SK-N-SH treated with all-trans-retinoic acid at 6 μM for 48 hours (cell line): ENCODE measurements at regions not wholly inside any gene's neighbourhood (a gene's known extent, or its start where the extent isn't known, plus 50 kb on each side); places are given as distances from the start of the nearest gene placed in this dataset.

Experiments
- ATAC-seq: fragments of 200-7000 bp; cut with Tn5 transposase; 3 replicates; pipeline ENCODE4 v1.9.1; 2020; ENCODE audit warnings: mild to moderate bottlenecking, moderate library complexity
- ARNTL ChIP-seq: fragments of 450-650 bp; formaldehyde crosslinking; IDR thresholded peaks from 2 replicates; pipeline ENCODE4 v1.5.0; 2020; ENCODE audit warnings: low read depth, mild to moderate bottlenecking, moderate library complexity, borderline replicate concordance
- BACH2 ChIP-seq: fragments of 250-450 bp; sonication (Bioruptor Pico); IDR thresholded peaks from 2 replicates; pipeline ENCODE4 v1.9.0; 2021; ENCODE audit warnings: mild to moderate bottlenecking, borderline replicate concordance
- CSDC2 ChIP-seq: fragments of 250-450 bp; sonication (Bioruptor Pico); IDR thresholded peaks from 2 replicates; pipeline ENCODE4 v1.5.0; 2020; ENCODE audit warnings: mild to moderate bottlenecking, moderate library complexity
- ESRRG ChIP-seq: fragments of 250-450 bp; sonication (Bioruptor Pico); IDR thresholded peaks from 2 replicates; pipeline ENCODE4 v1.6.1; 2021; ENCODE audit warnings: mild to moderate bottlenecking
- GLIS3 ChIP-seq: fragments of 250-450 bp; sonication (Bioruptor Pico); IDR thresholded peaks from 2 replicates; pipeline ENCODE4 v1.5.0; 2020; ENCODE audit warnings: mild to moderate bottlenecking, moderate library complexity
- ISL1 ChIP-seq: fragments of 250-450 bp; sonication (Bioruptor Pico); IDR thresholded peaks from 2 replicates; pipeline ENCODE4 v2.1.2; 2022; ENCODE audit warnings: mild to moderate bottlenecking, moderate library complexity
- PPARA ChIP-seq: fragments of 250-450 bp; sonication (Bioruptor Pico); IDR thresholded peaks from 2 replicates; pipeline ENCODE4 v1.5.0; 2020; ENCODE audit warnings: mild to moderate bottlenecking, borderline replicate concordance
- RARB ChIP-seq: fragments of 250-450 bp; sonication (Bioruptor Pico); IDR thresholded peaks from 2 replicates; pipeline ENCODE4 v1.8.0; 2021; ENCODE audit warnings: mild to moderate bottlenecking, moderate library complexity
- SNAI2 ChIP-seq: fragments of 250-450 bp; sonication (Bioruptor Pico); IDR thresholded peaks from 2 replicates; pipeline ENCODE4 v1.5.0; 2020; ENCODE audit warnings: mild to moderate bottlenecking, moderate library complexity
- TCF4 ChIP-seq: fragments of 250-450 bp; sonication (Bioruptor Pico); IDR thresholded peaks from 2 replicates; pipeline ENCODE4 v1.8.0; 2021; ENCODE audit warnings: mild to moderate bottlenecking, moderate library complexity, borderline replicate concordance
- TOX ChIP-seq: fragments of 250-450 bp; sonication (Bioruptor Pico); IDR thresholded peaks from 2 replicates; pipeline ENCODE4 v1.8.0; 2021; ENCODE audit warnings: mild to moderate bottlenecking, moderate library complexity, borderline replicate concordance
- ZC3H10 ChIP-seq: fragments of 250-450 bp; sonication (Bioruptor Pico); IDR thresholded peaks from 2 replicates; pipeline ENCODE4 v1.5.1; 2021; ENCODE audit warnings: mild to moderate bottlenecking, moderate library complexity
- ZFP3 ChIP-seq: fragments of 250-450 bp; sonication (Bioruptor Pico); IDR thresholded peaks from 2 replicates; pipeline ENCODE4 v1.5.0; 2020; ENCODE audit warnings: mild to moderate bottlenecking, moderate library complexity
- ZFP30 ChIP-seq: fragments of 450-650 bp; formaldehyde crosslinking; IDR thresholded peaks from 2 replicates; pipeline ENCODE4 v1.5.0; 2022; ENCODE audit warnings: mild to moderate bottlenecking, moderate library complexity
- ZNF565 ChIP-seq: fragments of 450-650 bp; formaldehyde crosslinking; conservative IDR thresholded peaks from 2 replicates; pipeline ENCODE4 v1.5.0; 2020; ENCODE audit warnings: low read depth, mild to moderate bottlenecking, moderate library complexity
- ZNF70 ChIP-seq: fragments of 450-650 bp; formaldehyde crosslinking; IDR thresholded peaks from 2 replicates; pipeline ENCODE4 v1.5.0; 2020; ENCODE audit warnings: mild to moderate bottlenecking, moderate library complexity
- ZNF8 ChIP-seq: fragments of 450-650 bp; formaldehyde crosslinking; IDR thresholded peaks from 2 replicates; pipeline ENCODE4 v1.5.0; 2020; ENCODE audit warnings: mild to moderate bottlenecking, moderate library complexity
- TF ChIP-seq, protein P1 (sequence below): fragments of 250-450 bp; sonication (Bioruptor Pico); IDR thresholded peaks from 2 replicates; pipeline ENCODE4 v1.8.0; 2020; ENCODE audit warnings: mild to moderate bottlenecking, moderate library complexity, borderline replicate concordance
- TF ChIP-seq, protein P2 (sequence below): fragments of 250-450 bp; sonication (Bioruptor Pico); IDR thresholded peaks from 2 replicates; pipeline ENCODE4 v1.5.1; 2021; ENCODE audit warnings: mild to moderate bottlenecking, moderate library complexity
- TF ChIP-seq, protein P3 (sequence below): fragments of 250-450 bp; sonication (Bioruptor Pico); IDR thresholded peaks from 2 replicates; pipeline ENCODE4 v1.5.0; 2020; ENCODE audit warnings: mild to moderate bottlenecking, moderate library complexity
- TF ChIP-seq, protein P4 (sequence below): fragments of 250-450 bp; sonication (Bioruptor Pico); IDR thresholded peaks from 2 replicates; pipeline ENCODE4 v1.5.1; 2020; ENCODE audit warnings: low read depth, mild to moderate bottlenecking, moderate library complexity
- TF ChIP-seq, protein P5 (sequence below): fragments of 250-450 bp; sonication (Bioruptor Pico); IDR thresholded peaks from 2 replicates; pipeline ENCODE4 v1.8.0; 2021; ENCODE audit warnings: low read depth, mild to moderate bottlenecking, moderate library complexity, borderline replicate concordance

DNA sequence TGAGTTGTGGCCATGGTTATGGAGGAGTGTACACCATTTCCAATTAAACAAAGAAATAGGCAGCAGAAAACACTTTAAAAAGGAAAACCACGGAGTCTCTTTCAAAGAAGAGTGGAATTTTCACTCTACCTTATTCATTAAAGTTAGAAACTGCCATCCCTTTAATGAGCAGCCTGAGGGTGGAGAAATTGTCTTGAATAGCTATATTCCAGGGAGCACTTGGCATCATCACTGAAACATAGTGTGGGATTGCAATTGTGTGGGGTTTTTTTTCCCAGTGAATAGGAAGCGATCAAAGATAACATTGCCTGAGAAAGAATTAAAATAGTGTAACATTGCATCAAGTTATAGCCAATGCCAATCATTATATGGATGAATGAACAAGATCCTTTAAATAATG is 191.6 kb downstream of the TEX36 start:
- ATAC-seq: no peak
- no peak for TF ChIP-seq TOX (CRISPR knock-in tag)
- TF ChIP-seq ZC3H10 (CRISPR knock-in tag): no peak
- TF ChIP-seq ZFP30: no peak
- TF ChIP-seq ZNF565 (CRISPR knock-in tag): no peak
- TF ChIP-seq PPARA (CRISPR knock-in tag): no peak
- TF ChIP-seq ISL1: no peak
- TF ChIP-seq, all 23 proteins: peak for 0

DNA sequence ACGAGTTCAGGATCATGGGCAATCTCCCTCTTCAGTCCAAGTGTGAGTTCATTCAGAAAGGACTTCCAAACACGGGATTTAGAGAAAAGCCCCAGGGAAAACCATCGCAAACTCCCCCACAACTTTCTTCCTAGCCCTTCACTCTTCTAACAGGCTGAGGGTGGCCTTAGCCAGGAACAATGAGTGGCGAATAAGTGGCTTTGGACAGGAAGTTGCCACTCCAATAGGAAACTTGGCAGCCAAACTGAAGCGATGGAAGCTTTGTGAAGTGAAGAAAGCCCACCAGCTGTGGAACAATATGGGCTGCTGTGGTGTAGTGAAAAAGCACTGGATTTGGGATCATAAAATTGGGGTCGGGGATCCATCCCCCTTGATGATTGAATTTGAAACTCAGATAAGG is 193.2 kb downstream of the TEX36 start:
- no peak for TF ChIP-seq ZNF70 (CRISPR knock-in tag)
- TF ChIP-seq GLIS3 (CRISPR knock-in tag): no peak
- no peak for TF ChIP-seq ZFP3 (CRISPR knock-in tag)
- TF ChIP-seq ESRRG (CRISPR knock-in tag): no peak
- no peak for TF ChIP-seq RARB (CRISPR knock-in tag)
- TF ChIP-seq, protein P1, sequence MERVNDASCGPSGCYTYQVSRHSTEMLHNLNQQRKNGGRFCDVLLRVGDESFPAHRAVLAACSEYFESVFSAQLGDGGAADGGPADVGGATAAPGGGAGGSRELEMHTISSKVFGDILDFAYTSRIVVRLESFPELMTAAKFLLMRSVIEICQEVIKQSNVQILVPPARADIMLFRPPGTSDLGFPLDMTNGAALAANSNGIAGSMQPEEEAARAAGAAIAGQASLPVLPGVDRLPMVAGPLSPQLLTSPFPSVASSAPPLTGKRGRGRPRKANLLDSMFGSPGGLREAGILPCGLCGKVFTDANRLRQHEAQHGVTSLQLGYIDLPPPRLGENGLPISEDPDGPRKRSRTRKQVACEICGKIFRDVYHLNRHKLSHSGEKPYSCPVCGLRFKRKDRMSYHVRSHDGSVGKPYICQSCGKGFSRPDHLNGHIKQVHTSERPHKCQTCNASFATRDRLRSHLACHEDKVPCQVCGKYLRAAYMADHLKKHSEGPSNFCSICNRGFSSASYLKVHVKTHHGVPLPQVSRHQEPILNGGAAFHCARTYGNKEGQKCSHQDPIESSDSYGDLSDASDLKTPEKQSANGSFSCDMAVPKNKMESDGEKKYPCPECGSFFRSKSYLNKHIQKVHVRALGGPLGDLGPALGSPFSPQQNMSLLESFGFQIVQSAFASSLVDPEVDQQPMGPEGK: no peak
- TF ChIP-seq CSDC2 (CRISPR knock-in tag): no peak
- no peak for ATAC-seq

DNA sequence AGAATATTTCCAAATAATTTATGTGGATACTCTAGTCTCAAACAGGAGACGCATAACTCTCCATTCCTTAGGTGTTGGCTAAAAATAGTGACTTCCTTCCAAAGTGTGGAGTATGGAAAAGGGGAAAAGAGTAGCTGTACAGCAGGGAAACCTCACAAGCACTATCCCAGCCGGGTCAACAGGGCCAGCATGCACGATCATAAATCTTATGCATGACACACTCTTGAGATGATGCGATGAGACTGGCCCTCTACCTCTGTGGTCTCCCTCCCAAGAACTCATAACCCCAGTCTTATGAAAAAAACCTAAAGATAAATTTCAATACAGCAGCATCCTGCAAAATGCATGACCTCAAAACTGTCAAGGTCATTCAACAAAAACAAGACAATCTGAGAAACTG is 197.3 kb downstream of the TEX36 start:
- ATAC-seq: no peak
- TF ChIP-seq, protein P2, sequence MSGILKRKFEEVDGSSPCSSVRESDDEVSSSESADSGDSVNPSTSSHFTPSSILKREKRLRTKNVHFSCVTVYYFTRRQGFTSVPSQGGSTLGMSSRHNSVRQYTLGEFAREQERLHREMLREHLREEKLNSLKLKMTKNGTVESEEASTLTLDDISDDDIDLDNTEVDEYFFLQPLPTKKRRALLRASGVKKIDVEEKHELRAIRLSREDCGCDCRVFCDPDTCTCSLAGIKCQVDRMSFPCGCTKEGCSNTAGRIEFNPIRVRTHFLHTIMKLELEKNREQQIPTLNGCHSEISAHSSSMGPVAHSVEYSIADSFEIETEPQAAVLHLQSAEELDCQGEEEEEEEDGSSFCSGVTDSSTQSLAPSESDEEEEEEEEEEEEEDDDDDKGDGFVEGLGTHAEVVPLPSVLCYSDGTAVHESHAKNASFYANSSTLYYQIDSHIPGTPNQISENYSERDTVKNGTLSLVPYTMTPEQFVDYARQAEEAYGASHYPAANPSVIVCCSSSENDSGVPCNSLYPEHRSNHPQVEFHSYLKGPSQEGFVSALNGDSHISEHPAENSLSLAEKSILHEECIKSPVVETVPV (CRISPR knock-in tag): no peak
- TF ChIP-seq SNAI2 (CRISPR knock-in tag) (no peak), GLIS3 (CRISPR knock-in tag) (no peak), ZC3H10 (CRISPR knock-in tag) (no peak), ZFP3 (CRISPR knock-in tag) (no peak), ARNTL (CRISPR knock-in tag) (no peak), ISL1 (no peak), ZNF8 (CRISPR knock-in tag) (no peak), RARB (CRISPR knock-in tag) (no peak), BACH2 (CRISPR knock-in tag) (no peak), ESRRG (CRISPR knock-in tag) (no peak), ZNF70 (CRISPR knock-in tag) (no peak), PPARA (CRISPR knock-in tag) (no peak), TCF4 (CRISPR knock-in tag) (no peak)
- TF ChIP-seq, protein P3, sequence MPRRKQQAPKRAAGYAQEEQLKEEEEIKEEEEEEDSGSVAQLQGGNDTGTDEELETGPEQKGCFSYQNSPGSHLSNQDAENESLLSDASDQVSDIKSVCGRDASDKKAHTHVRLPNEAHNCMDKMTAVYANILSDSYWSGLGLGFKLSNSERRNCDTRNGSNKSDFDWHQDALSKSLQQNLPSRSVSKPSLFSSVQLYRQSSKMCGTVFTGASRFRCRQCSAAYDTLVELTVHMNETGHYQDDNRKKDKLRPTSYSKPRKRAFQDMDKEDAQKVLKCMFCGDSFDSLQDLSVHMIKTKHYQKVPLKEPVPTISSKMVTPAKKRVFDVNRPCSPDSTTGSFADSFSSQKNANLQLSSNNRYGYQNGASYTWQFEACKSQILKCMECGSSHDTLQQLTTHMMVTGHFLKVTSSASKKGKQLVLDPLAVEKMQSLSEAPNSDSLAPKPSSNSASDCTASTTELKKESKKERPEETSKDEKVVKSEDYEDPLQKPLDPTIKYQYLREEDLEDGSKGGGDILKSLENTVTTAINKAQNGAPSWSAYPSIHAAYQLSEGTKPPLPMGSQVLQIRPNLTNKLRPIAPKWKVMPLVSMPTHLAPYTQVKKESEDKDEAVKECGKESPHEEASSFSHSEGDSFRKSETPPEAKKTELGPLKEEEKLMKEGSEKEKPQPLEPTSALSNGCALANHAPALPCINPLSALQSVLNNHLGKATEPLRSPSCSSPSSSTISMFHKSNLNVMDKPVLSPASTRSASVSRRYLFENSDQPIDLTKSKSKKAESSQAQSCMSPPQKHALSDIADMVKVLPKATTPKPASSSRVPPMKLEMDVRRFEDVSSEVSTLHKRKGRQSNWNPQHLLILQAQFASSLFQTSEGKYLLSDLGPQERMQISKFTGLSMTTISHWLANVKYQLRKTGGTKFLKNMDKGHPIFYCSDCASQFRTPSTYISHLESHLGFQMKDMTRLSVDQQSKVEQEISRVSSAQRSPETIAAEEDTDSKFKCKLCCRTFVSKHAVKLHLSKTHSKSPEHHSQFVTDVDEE (CRISPR knock-in tag): no peak
- TF ChIP-seq, protein P4, sequence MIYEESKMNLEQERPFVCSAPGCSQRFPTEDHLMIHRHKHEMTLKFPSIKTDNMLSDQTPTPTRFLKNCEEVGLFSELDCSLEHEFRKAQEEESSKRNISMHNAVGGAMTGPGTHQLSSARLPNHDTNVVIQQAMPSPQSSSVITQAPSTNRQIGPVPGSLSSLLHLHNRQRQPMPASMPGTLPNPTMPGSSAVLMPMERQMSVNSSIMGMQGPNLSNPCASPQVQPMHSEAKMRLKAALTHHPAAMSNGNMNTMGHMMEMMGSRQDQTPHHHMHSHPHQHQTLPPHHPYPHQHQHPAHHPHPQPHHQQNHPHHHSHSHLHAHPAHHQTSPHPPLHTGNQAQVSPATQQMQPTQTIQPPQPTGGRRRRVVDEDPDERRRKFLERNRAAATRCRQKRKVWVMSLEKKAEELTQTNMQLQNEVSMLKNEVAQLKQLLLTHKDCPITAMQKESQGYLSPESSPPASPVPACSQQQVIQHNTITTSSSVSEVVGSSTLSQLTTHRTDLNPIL (CRISPR knock-in tag): no peak
- TF ChIP-seq, protein P5, sequence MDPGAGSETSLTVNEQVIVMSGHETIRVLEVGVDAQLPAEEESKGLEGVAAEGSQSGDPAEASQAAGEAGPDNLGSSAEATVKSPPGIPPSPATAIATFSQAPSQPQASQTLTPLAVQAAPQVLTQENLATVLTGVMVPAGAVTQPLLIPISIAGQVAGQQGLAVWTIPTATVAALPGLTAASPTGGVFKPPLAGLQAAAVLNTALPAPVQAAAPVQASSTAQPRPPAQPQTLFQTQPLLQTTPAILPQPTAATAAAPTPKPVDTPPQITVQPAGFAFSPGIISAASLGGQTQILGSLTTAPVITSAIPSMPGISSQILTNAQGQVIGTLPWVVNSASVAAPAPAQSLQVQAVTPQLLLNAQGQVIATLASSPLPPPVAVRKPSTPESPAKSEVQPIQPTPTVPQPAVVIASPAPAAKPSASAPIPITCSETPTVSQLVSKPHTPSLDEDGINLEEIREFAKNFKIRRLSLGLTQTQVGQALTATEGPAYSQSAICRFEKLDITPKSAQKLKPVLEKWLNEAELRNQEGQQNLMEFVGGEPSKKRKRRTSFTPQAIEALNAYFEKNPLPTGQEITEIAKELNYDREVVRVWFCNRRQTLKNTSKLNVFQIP (CRISPR knock-in tag): no peak
